Mucosa of gallbladder (tissue), 1 donor: ENCODE measurements at regions not wholly inside any gene's neighbourhood (a gene's known extent, or its start where the extent isn't known, plus 50 kb on each side); places are given as distances from the start of the nearest gene placed in this dataset.
"Not testable (repeated sequence)": the region's sequence is repeated elsewhere in the genome, so short reads cannot be mapped to it uniquely, and the experiment has no call there.

ENCODE experiments used
- DNase-seq: peaks from one replicate; pipeline ENCODE4 v3.0.0-alpha.2; 2020; ENCODE audit warnings: low spot score
- donor health status: DM: no; HTN: no; CAD: no.

DNA sequence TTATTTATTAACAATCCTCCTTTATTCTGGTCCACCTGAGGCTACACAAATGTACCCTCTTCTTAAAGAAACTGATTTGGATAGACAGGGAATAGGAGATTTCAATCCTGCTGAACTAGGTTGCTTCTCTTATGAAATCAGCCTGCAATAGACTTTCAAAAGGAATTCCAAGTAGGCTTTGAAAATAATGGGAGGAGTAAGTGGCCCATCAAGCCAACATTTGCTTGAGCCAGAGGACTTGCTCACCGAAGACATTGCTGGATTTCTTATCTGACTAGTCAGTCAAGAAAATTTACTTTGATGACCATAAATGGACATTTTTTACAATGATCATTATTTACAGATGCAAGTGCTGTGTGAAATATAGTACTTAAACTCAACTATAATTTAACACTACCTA, 82.8 kb upstream of the RASSF8 start:
- DNase-seq, result no peak

DNA sequence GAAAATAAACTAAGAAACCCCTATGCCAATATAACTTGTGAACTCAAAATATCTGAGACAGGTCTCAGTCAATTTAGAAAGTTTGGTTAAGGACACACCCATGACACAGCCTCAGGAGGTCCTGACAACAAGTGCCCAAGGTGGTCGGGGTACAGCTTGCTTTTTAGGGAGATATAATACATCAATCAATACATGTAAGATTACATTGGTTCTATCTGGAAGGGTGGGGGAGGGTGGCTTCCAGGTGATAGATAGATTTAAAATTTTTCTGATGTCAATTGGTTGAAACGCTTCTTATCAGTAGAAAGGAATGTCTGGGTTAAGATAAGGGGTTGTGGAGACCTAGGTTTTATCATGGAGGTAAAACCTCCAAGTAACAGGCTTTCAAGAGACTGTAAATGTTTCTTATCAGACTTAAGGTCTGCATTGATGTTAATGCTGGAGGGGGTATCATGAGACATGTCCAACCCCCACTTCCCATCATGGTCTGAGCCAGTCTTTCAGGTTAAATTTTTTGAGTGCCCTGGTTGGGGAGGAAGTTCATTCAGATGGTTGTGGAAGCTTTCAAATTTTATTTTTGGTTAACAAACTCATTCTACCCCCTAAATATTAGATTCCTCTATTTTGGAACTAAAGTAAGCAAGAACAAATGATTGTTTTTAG, 82.0 kb upstream of the RASSF8 start:
- DNase-seq, result no peak

DNA sequence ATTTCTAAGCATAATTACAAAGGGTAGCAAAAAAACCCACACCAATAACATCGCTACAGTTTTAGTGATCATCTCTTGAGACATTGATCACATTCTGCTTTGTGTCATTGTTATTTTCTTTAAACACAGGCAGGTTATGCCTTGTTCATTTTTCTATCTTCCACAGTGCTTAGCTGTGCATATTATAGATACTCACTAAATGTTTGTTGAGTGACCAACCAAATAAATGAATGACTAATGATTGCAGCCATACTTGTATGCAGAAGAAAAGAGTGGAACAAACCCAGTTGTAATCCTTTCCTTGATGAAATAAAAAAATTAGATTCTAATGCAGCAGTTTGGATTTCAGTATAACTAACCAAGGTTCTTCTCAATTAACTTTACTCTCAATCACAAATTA, 81.0 kb upstream of the RASSF8 start:
- no peak for DNase-seq

DNA sequence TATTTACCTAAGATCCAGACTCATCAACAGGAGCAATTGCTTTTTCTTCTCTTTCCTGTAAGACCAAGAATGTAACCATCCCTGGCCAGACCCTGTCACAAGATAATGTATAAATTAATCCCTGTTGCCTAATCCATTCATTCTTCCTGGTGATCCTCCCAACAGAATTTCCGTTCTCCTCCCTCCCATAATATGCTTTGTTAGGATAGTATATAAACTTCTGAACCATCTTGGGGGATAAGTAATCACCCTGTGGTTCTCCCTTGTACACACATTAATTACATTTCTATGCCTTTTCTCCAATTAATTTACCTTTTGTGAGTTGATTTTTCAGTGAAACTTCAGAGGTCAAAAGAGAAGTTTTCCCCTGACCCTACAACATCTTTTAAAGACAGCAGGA, 76.2 kb upstream of the RASSF8 start:
- DNase-seq, result no peak

DNA sequence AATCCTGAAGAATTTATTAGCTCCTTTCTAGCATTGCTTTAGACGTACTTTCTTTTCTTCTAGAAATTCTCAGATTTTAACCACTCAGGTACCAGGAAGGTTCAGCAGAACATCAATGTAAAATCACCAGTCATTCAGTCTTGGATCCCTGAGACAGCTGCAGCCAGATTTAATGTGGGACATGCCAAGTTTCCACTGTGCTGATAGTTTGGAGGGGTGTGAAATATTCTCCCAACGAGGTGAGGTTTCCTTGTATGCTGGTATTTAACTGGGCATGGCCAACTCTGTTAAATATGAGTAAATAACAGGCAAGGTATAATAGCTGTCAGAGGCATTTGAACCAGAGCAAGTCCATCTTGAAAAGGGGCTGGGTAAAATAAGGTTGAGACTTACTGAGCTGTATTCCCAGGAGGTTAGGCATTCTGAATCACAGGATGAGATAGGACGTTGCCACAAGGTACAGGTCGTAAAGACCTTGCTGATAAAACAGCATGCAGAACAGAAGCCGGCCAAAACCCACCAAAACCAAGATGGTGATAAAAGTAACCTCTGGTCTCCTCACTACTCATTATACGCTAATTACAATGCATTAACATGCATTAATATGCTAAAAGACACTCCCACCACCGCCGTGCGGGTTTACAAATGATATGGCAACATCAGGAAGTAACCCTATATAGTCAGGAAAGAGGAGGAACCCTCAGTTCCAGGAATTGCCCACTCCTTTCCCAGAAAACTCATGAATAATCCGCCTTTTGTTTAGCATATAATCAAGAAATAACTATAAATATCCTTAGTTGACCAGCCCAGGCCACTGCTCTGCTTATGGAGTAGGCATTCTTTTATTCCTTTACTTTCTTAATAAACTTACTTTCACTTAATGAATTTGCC, 75.2 kb upstream of the RASSF8 start:
- DNase-seq, result no peak

DNA sequence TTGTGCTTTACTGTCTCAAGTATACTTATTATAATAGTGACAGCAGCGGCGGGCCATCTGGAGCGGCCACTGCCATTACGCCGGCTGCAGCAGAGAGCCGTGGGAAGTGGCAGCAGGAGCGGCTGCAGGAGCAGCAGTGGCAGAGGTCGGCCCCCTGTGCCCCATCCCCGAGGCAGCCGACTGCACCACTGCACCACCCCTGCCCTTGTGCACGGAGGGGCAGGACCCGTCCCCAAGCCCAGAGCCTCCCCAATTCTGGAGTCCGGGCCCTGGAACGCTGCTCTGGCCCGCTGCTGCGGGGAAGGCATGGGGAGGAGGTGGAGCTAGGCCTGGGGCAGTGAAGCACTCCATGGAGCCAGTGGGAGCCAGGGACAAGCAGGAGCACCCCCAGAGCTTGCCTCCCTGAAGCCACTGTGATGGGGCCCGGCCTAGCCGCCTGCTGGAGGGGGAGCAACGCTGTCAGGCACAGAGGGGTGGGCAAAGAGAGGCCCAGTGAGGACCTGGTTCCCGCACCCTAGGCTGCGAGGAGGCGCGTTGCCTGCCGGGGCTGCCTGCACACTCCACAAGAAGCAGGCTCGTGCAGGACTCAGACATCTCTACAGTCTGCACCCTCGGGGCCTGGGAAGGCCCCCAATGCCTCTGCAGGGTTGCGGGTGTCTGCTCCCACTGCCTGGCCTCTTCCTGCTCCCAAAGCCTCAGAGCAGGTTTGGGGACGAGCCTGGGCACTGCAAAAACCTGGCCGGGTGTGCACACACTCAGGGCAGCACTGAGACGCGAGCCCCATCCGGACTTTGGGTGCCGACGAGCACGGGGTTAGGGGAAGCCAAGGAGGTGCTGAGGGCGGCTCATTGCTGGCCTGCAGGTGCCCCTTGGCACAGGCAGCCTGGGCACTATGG, 74.2 kb upstream of the RASSF8 start:
- DNase-seq, result no peak

DNA sequence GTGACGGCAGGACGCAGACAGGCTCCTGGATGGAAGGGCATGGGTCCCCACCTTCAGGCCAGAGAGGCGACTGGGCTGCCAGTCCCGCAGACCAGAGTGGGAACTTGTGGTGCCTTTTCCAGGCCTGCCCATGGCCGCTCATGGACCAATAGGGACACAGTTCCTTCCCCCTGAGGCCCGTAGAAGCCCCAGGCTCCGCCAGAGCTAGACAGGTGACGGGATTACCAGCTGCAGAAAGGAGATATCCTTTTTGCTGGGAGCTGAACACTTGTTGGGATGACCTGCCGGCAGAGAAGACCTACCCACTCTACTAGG, 73.6 kb upstream of the RASSF8 start:
- no peak for DNase-seq

DNA sequence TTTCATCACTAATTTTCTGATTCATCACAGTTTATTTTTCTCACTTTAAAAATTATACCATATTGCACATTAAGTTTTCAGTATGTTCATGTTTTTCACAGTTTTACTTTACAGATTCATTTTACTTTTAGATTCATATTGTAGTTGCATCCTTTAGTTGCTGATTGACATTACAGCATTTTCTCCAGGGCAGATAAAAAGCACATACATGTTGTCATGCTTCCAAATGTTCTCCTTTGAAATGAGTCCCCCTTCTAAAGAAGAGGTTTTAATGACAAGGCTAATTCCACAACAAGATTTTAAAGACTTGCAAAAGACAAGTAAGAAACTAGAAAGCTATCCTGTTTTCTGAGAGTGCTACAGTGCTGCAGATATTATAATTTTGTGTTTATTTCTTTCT, 72.1 kb upstream of the RASSF8 start:
- DNase-seq, result no peak

DNA sequence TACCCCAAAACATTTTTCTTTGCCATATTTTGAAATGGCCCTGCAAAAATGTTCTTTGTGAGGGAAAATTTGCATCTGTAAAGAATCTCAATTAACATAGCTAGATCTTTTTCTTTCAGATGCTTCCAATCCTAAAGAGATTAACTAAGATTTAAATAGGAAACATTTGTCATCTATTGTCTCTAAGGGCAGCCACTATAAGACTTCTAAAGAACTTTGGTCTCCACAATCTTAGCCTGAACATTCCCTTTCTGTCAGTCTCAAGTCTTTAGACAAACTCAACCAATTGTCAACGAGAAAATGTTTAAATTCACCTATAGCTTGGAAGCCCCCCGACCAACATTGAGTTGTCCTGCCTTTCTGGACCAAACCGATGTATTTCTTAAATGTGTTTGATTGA, 71.1 kb upstream of the RASSF8 start:
- no peak for DNase-seq

DNA sequence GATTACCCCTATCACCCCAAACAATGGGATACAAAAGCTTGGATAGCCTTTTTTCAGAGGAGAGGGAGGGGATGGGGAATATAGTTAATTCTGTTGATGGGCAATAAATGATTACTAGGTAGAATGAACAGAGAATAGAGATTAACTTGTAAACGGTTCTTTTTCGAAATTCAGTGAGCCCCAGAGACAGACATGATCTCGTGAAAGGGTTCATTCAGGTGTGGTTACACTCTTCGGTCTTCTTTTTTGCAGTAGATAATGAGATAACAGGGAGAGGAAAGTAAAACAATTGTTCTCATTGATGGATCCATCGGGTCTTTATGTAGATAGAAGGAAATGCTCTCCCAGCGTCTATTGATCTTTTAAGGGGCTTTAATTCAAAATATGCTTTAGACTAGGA, 69.3 kb upstream of the RASSF8 start:
- DNase-seq, result no peak

DNA sequence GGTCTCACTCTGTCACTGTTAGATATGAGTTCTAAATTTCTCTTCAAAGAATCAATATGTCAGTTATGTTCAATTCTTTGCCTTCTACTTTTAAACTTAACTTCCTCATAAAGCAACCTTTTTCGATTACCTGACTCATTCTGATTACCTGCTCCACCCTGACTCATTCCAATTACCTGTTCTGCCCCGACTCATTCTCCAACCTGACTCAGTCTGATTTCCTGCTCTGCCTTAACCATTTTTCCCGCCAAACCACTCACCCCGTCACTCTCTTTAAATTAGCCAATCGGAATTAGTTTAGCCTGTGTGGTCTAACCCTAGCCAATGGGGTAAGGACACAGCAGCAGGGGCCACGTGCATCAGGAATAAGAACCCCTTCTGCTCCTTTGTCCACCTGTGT, 67.4 kb upstream of the RASSF8 start:
- DNase-seq, result not testable (repeated sequence)

DNA sequence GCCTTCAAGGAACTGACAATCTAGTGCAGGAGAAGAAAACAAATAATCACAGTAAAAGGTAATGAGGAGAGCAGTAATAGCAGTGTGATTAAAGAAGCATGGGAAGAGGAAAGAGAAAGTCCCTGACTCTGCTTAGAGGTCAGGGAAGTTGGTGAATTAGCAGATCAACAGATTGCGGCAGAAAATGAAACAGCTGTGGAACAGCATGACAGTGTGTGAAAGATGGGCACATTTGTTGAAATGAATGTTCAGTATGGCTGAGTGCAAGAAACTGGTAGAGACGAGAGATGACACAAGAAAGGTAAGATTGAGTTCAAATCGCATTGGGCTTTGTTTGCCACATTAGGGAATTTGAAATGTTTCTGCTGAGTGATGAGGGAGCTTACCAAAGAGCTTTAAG, 63.7 kb upstream of the RASSF8 start:
- DNase-seq, result no peak

DNA sequence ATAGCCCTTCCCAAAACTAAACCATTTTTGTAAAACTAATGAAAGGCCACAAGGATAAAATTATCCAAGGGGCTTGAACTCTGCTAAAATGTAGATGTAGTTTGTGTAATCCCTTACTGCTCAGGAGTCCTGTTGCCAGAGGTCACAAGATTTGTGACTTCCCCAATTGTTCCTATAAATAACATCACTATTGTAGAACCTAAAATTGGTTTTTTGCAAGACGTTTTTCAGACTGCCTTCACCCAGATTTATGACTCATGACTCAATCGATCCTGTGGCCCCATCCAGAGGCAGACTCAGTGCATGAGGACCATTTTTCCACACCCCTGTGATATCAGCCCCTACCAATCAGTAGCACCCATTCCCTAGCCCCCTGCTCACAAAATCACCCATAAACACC, 61.5 kb upstream of the RASSF8 start:
- no peak for DNase-seq

DNA sequence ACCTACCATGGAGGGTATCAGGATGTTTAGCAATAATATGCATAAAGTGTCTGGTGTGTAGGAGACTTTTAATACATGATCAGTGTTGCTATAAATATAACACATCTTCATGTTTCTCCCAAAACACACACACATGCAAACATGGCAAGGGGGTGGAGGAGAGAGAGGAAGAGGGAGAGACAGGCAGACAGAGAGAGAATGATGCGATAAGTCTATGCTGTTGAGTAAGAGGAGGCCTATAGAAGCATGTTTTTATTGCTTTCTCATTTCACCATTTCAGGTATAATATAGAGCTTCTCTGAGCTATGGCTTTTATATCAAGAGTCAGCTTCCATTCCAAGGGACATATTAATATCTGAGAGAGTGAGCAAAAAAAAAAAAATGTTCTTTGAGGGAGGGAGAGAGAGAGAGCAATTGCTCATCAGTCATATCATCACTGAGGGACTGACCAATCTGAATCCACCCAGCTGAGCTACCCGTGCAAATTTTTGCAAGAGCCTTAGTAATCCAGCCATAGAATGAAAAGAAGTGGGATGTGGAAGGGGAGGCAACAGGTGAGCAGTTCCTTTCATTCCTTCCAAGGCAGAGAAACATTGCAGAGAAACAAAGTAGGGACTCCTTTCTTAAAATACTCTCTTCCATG, 54.8 kb upstream of the RASSF8 start:
- DNase-seq, result no peak

DNA sequence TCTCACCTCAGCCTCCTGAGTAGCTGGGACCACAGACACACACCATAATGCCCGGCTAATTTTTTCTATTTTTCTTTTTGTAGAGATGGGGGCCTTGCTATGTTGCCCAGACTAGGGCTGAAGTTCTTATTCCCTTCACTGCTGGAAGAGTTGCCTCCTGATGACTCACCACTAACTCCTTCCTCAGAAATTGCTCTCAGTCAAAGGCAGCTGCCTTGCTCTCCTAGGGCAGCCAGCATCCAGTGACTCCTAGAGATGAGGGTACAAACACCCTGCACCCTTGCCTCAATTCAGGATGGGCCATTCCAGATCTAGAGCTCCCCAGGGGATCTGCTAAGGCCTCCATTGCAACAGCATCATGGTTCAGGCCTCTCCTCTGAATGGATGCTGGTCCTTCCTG, 54.0 kb upstream of the RASSF8 start:
- DNase-seq, result no peak

DNA sequence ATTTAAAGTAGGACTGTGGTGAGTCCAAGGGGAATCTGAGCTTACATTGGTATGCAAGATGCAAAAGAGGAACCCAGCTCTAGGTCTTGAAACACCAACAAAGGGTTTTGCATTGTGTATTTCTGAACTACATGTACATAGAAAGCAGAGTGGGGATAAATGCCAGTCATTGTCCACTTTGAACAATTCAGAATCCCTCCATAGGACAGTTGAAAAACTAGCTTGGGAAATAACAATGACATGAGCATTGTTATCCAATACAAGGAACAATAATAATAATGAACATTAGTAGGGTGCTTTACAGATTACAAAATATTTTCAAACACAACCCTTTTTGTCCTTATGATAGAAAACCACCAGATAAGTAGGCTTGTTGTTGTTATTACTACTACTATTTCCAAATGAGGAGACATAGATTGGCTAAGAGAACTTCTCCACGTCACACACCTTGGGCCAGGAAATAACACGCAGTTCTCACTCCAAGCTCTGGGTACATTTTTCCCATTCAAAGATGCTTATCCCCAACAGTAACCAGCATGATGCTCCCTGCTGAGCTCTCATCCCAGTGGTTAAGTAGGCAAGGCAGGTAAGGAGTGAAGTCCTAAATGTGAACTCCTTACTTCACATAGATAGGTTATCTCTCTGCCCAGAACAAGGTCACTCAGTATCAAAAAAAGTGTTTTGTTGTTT, 51.7 kb upstream of the RASSF8 start:
- DNase-seq, result no peak
